GM12891 (cell line): ENCODE measurements at regions not wholly inside any gene's neighbourhood (a gene's known extent, or its start where the extent isn't known, plus 50 kb on each side); places are given as distances from the start of the nearest gene placed in this dataset.

ENCODE experiments used
- POLR2A ChIP-seq: IDR thresholded peaks from 2 replicates; pipeline ENCODE4 v1.6.1; 2011; ENCODE audit warnings: low read depth, low read length, control low read depth
- POLR2AphosphoS5 ChIP-seq: IDR thresholded peaks from 2 replicates; pipeline ENCODE4 v1.6.1; 2011; ENCODE audit warnings: low read depth, low read length, control low read depth
- TAF1 ChIP-seq: IDR thresholded peaks from 2 replicates; pipeline ENCODE4 v1.6.1; 2011; ENCODE audit warnings: low read depth, low read length, control low read depth

GRCh38 chr14:94932589-94932988 lies 162.7 kb upstream of the GSC start:
- TF ChIP-seq POLR2A, result no peak
- TF ChIP-seq TAF1, result no peak
- TF ChIP-seq POLR2AphosphoS5, result no peak
